Mammary epithelial cell (primary cell): ENCODE measurements at regions not wholly inside any gene's neighbourhood (a gene's known extent, or its start where the extent isn't known, plus 50 kb on each side); places are given as distances from the start of the nearest gene placed in this dataset.

Experiments used
- EZH2 ChIP-seq: IDR thresholded peaks from 2 replicates; pipeline ENCODE4 v1.6.1; 2012; ENCODE audit warnings: low read length, inconsistent platforms, borderline replicate concordance
- TF ChIP-seq, protein P1 (sequence below), 2 donors: IDR thresholded peaks in 1 of 2; conservative IDR thresholded peaks in 1 of 2; 2 replicates each; pipeline ENCODE4 v1.5.1; 2011 to 2012; ENCODE audit warnings: inconsistent platforms in 2 of 2, low read length in 2 of 2, mild to moderate bottlenecking in 2 of 2, control low read depth in 1 of 2, low read depth in 1 of 2; ENCODE audit not compliant: insufficient read depth in 1 of 2; ENCODE audit errors: extremely low read depth in 1 of 2

DNA sequence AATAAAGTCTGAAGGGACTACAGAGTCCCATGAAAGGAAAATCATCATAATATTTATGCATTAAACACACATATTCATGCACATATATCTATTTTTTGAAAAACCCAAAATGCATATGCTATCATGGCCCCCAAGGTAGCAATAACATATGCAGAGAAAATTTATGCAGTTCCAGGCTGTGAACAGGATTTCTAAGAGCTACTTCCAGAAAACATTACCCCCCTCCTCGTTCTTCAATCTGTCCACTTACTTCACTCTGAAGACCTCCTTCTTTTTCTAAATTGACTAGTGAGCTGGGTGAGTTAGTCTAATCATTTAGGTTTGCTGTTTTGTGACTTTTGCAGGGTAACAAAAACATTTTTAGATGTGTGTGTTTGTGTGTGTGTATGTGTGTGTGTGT is 376.4 kb upstream of the ZEB2 start:
- TF ChIP-seq, protein P1, sequence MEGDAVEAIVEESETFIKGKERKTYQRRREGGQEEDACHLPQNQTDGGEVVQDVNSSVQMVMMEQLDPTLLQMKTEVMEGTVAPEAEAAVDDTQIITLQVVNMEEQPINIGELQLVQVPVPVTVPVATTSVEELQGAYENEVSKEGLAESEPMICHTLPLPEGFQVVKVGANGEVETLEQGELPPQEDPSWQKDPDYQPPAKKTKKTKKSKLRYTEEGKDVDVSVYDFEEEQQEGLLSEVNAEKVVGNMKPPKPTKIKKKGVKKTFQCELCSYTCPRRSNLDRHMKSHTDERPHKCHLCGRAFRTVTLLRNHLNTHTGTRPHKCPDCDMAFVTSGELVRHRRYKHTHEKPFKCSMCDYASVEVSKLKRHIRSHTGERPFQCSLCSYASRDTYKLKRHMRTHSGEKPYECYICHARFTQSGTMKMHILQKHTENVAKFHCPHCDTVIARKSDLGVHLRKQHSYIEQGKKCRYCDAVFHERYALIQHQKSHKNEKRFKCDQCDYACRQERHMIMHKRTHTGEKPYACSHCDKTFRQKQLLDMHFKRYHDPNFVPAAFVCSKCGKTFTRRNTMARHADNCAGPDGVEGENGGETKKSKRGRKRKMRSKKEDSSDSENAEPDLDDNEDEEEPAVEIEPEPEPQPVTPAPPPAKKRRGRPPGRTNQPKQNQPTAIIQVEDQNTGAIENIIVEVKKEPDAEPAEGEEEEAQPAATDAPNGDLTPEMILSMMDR (conservative IDR thresholded peaks at IDR 0.05 in 1 of 2, IDR thresholded peaks at IDR 0.05 in 1 of 2; ENCODE audit: extremely low read depth in 1 of 2, insufficient read depth in 1 of 2, low read depth in 1 of 2, low read length in 2 of 2): no peak
- no peak for TF ChIP-seq EZH2
